HS-27A (cell line): ENCODE measurements at regions not wholly inside any gene's neighbourhood (a gene's known extent, or its start where the extent isn't known, plus 50 kb on each side); places are given as distances from the start of the nearest gene placed in this dataset.
"Not testable (repeated sequence)": the region's sequence is repeated elsewhere in the genome, so short reads cannot be mapped to it uniquely, and the experiment has no call there.

Experiments
- DNase-seq: peaks from one replicate; pipeline ENCODE4 v3.0.0-alpha.2; 2012; ENCODE audit warnings: low read depth, missing footprints

GRCh38 chr7:42722198-42722597 lies 189.7 kb downstream of the C7orf25 start:
- DNase-seq, result no peak

- no peak for DNase-seq
Observed at GRCh38 chr7:42720991-42721796, 190.7 kb downstream of the C7orf25 start.

GRCh38 chr7:42720012-42720411 lies 191.9 kb downstream of the C7orf25 start:
- no peak for DNase-seq

GRCh38 chr7:42718466-42718865 lies 193.4 kb downstream of the C7orf25 start:
- DNase-seq, result not testable (repeated sequence)

GRCh38 chr7:42714356-42714755 lies 197.5 kb downstream of the C7orf25 start:
- no peak for DNase-seq

- DNase-seq, result no peak
Observed at GRCh38 chr7:42709284-42709683, 202.6 kb downstream of the C7orf25 start.

GRCh38 chr7:42704710-42705109 lies 207.2 kb downstream of the C7orf25 start:
- DNase-seq, result no peak

GRCh38 chr7:42702647-42703046 lies 209.2 kb downstream of the C7orf25 start:
- DNase-seq, result no peak

GRCh38 chr7:42700406-42701327 lies 211.2 kb downstream of the C7orf25 start:
- DNase-seq, result no peak

- DNase-seq, result no peak
Observed at GRCh38 chr7:42699380-42700178, 212.3 kb downstream of the C7orf25 start.

- DNase-seq, result no peak
Observed at GRCh38 chr7:42698600-42699374, 213.1 kb downstream of the C7orf25 start.

- DNase-seq, result no peak
Observed at GRCh38 chr7:42694894-42695507, 216.9 kb downstream of the C7orf25 start.

- no peak for DNase-seq
Observed at GRCh38 chr7:42693722-42694121, 218.1 kb downstream of the C7orf25 start.

GRCh38 chr7:42692621-42693020 lies 219.2 kb downstream of the C7orf25 start:
- DNase-seq, result no peak

GRCh38 chr7:42690794-42691639 lies 220.9 kb downstream of the C7orf25 start:
- peak; percentile 8 for DNase-seq

- DNase-seq, result no peak
Observed at GRCh38 chr7:42689626-42690025, 222.2 kb downstream of the C7orf25 start.

- no peak for DNase-seq
Observed at GRCh38 chr7:42688056-42688371, 223.9 kb downstream of the C7orf25 start.

GRCh38 chr7:42687211-42688055 lies 224.4 kb downstream of the C7orf25 start:
- no peak for DNase-seq

GRCh38 chr7:42686594-42687156 lies 225.2 kb downstream of the C7orf25 start:
- no peak for DNase-seq
